Lower leg skin (tissue), 3 donors: ENCODE measurements at regions not wholly inside any gene's neighbourhood (a gene's known extent, or its start where the extent isn't known, plus 50 kb on each side); places are given as distances from the start of the nearest gene placed in this dataset.

ENCODE experiments used
- CTCF ChIP-seq, 3 donors: fragments of 450-650 bp; IDR thresholded peaks; one replicate each; pipeline ENCODE4 v1.5.1; 2016; ENCODE audit warnings: antibody characterized with exemption in 3 of 3, mild to moderate bottlenecking in 3 of 3, moderate library complexity in 2 of 3
- POLR2A ChIP-seq, 2 donors: fragments of 450-650 bp; IDR thresholded peaks; one replicate each; pipeline ENCODE4 v1.6.1; 2016 to 2017; ENCODE audit warnings: antibody characterized with exemption in 2 of 2, mild to moderate bottlenecking in 1 of 2, moderate library complexity in 1 of 2

DNA sequence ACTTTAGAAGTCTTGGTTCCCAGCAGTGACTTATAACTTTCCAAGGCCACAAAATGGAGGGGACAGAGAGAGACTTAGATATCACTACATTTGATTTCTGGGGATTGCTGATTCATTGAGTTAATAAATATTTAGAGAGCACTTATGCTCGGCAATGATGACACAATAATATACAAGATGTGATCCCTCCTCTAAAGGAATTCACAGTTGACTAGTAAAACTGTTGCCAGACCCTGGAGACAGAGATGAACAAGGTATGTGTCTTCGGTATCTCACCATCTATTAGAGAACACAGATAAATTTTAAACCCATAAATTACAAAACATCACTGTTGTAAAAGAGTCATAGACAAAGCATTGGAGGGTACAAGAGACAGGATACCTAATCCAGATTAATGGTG is 437.5 kb downstream of the FOXO1 start:
- TF ChIP-seq CTCF (IDR thresholded peaks at IDR 0.05): no peak
- no peak for TF ChIP-seq POLR2A (IDR thresholded peaks at IDR 0.05)
